Thyroid gland (tissue), 4 donors: ENCODE measurements at regions not wholly inside any gene's neighbourhood (a gene's known extent, or its start where the extent isn't known, plus 50 kb on each side); places are given as distances from the start of the nearest gene placed in this dataset.

Source experiments
- CTCF ChIP-seq, 6 experiments: fragments of 200-600 bp in 3 of 6; fragments of 450-650 bp in 3 of 6; sonication (generic) in 3 of 6; IDR thresholded peaks; one replicate each; pipeline ENCODE4 v1.5.1; 2016 to 2019; ENCODE audit warnings: antibody characterized with exemption in 6 of 6, mild to moderate bottlenecking in 2 of 6, inconsistent platforms in 1 of 6, moderate library complexity in 1 of 6
- POLR2A ChIP-seq, 2 donors: fragments of 450-650 bp; IDR thresholded peaks; one replicate each; pipeline ENCODE4 v1.6.1; 2017; ENCODE audit warnings: antibody characterized with exemption in 2 of 2, mild to moderate bottlenecking in 2 of 2, moderate library complexity in 1 of 2

GRCh38 chr7:149633976-149634945, 136.7 kb upstream of the ZNF746 start:
- TF ChIP-seq CTCF (IDR thresholded peaks at IDR 0.05) (no peak), POLR2A (IDR thresholded peaks at IDR 0.05) (no peak)
